Stimulated activated CD4-positive, alpha-beta T cell treated with anti-CD3 and anti-CD28 coated beads, Interleukin-15, amount 100 ng/mL, for 1 hour (primary cell): ENCODE measurements at regions not wholly inside any gene's neighbourhood (a gene's known extent, or its start where the extent isn't known, plus 50 kb on each side); places are given as distances from the start of the nearest gene placed in this dataset.
"Not testable (repeated sequence)": the region's sequence is repeated elsewhere in the genome, so short reads cannot be mapped to it uniquely, and the experiment has no call there.

Experiments used
- DNase-seq, 2 donors: peaks; one replicate each; pipeline ENCODE4 v3.0.0-alpha.2; 2020; ENCODE audit warnings: low read depth in 1 of 2, low spot score in 1 of 2

DNA sequence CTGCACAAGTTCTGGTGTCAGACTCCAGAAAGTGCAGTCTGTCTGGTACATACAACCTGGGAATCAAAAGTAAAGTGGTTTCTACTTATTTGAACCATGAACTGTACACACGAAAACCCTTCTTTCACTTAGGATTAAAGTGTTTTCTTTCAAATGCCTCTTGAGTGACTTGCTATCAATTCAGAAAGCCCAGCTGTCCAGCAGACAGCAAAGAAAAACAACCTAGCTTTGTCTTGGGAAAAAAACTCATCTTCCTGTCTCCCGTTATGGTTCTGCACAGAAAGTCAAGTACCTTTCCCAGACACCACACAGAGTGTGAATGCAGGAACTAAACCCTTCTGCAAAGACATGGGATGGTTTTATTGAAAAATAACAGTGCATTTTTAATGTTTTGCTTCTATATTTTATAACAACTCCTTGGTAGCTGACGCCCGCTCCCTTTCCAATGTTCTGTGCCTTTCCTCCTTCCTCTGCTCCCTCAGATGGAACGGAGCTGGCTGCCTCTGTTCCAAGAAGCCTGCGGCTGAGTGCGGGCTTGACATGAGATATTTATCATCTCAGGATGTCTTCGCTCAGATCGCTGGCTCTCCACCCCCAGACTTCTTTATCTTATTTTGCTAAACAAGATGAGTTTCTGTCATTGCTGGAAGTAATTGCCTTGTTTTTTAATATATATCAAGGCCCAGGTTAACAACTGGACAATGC, 322.3 kb upstream of the B3GAT1 start:
- DNase-seq, result no peak

DNA sequence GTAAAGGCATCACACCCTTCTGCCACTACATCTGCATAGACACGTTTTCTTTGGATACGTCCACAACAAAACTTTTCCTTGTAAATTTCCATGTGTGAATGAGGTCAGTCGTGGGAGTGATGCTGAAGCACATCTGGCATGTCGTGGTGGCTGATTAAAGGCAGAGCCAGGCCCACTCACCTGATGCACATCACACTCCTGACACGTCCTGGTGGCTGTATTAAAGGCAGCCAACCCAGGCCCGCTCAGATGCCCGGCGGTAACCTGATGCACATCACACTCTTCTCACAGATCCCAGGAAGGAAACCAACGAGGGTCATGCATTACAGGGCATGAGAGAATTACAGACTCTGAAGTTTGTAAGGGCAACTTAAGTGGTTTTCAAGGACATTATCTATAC, 321.6 kb upstream of the B3GAT1 start:
- DNase-seq, result no peak

DNA sequence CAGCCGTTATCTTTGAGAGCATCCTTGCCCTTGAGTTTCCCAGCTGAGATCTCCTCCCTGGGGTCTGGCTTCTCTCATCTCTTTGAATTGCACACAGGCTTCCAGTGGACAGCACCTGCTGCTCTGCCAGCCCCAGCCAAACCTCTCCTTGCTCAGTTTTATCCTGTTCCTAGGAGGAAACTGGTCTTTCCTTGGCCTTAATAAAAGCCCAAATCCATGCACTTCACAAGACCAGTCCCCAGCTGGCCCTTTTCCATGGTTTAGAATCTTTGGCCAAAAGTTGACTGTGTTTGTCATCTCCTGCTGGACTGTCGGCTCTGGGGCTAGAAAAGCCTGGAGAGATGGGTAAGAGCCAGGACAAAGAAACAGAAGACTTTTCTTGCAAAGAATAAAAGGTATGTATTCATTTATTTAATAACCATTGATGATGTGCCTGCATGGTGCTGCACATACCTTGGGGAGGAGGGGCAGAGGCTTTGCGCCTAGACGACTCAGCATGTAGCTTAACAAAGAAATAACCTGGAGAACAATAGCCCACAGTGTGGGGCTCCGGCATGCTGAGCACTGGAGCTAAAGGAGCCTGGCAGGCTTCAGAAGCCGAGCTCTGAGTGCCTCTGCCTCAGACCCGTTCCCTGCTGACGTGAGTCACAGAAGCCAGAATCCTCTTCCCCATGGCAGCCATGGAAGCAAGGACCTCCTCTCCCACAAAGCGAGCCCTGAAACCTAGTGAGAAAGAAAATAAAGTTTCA, 319.3 kb upstream of the B3GAT1 start:
- DNase-seq, result no peak

DNA sequence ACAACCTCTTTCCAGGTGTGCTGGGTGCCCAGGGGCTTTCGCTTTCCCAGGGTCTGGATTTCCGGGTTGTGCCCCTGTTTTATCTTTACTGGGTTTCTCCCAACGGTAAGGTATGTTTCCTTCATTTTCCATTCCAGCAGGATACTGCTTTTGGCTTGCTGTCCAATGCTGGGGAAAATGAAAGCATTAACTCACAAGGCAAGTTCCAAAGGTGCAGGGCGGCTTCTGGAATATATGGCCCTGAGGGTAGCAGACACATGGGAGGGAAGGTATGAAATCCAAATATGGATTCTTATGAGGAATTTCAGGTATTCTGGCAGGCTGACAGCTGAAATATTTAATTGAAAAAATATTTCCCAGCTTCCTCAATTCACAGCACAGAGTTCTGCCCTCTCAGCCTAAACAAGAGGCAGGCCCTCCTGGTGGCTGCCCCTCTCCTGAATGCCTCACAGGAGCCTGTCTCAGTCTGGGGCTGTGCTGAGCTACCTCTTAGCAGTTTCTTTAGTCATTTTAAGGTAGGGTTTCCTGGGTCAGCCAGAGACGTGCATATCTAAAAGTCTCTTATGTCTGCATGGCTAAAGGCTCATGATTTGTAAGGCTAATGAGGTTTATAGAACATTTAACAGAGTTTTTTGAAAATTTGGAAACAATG, 318.6 kb upstream of the B3GAT1 start:
- no peak for DNase-seq

DNA sequence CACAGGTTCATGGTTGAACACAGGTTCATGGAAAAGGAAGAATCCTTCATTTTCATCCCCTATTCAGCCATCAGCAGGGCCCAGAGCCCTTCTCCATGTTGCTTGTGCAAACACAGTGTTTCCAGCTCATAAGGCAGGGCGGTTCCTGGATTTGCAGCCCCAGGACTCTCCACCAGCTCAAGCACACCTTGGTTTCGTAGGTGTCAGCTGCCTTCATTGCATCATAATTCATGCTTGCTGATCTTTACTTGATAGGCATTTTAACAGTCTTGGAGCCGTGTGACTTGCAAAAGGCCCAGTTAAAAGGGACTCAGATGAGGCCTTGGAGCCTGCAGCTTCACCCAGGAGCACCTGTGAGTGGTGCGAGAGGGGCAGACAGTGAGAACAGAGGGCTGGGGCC, 318.1 kb upstream of the B3GAT1 start:
- DNase-seq, result no peak

DNA sequence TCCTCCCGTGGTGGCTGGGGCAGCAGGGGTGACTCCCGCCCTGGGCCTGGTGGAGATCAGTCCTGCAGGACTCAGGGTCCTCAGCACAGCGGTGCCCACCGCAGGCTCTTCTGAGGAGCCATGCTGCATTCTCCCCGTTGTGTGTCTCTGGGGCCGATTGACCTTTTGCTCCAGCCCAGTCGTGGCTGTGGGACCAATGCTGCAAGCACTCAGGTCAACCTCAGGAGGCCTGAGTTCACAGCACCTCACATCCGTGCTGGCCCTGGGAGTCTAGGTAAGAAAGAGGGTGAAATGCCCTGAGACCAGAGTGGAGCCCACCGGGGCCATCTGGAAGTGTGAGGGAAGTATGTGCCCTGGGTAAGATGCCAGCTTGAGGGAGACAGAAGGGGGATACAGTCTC, 316.1 kb upstream of the B3GAT1 start:
- DNase-seq, result no peak

DNA sequence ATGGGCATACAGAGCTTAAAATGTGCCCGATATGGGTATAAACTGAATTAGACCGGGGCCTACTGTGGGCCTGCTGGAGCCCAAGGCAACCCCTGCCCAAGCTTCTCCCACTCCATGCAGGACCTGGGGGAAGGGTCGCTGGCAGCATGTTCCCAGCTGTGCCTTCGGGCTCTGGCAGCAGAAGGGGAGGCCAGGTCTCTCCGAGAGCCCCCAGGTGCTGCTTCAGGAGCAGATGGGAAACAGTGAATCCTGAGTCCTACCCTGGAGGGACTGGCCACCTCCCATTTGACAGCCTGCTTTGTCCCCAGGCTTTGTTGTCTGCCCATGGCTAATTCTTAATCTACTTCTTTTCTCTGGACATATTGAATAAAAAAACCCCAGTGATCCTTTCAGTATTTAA, 315.6 kb upstream of the B3GAT1 start:
- DNase-seq, result no peak

DNA sequence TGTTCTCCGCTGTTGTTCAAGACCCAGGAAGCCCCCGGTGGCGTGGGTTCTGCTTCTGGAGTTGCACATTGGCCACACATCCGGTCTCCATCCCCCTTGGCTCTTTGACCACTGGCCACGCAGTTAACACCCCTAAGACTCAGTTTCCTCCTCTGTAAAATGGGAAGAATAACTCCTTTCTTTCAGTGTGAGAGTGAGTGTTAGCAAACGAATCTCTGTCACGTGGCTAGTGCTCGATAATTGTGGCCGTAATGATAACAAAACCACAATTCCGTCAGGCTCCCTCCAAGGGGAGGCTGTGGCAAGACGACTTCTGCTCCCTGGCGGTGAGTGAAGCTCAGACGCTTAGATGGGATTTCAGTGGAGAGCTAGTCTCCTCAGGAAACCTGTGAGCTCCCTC, 315.2 kb upstream of the B3GAT1 start:
- DNase-seq, result no peak

DNA sequence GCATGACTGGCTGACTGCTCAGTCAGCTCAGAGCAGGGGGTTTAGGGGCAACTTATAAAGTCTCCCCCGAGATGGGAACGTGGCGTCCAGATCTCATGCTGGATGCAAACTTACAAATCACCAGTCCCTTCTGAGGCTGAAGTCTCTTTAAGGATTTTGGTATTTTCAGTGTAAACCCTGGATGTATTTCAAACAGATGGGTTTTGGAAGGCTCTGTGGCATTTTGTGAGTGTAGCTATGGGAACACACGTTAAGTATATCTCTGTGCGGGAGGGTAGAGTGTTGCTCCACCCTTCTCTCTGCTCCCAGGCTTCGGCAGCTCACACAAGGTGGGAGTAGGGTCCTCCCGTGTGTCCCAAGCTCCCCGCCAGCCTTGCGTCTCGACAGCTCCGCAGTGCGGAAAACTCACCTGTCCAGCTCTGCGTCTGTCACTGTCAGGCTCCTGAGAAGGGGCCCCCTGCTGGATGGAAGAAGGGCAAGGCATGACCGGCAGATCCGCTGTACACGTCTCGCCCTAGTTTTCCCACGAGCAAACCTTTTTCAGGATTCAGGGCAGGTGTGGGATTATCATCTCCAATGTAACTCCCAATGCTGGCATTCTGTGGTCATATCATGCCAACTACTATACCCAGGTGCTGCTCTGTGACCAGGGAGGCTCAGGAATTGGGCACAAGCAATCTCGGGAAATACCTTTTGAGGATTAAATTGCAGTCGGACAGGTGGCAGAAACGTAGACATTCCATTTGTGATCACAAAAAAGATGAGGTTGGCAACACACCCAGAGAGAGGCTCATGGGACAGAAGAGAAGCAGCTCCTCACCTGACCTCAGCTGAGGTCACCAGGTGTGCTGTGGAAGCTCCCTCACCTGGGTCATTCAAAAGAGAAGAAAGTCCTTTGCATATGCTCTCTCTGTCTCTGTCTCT, 313.9 kb upstream of the B3GAT1 start:
- DNase-seq, result no peak

DNA sequence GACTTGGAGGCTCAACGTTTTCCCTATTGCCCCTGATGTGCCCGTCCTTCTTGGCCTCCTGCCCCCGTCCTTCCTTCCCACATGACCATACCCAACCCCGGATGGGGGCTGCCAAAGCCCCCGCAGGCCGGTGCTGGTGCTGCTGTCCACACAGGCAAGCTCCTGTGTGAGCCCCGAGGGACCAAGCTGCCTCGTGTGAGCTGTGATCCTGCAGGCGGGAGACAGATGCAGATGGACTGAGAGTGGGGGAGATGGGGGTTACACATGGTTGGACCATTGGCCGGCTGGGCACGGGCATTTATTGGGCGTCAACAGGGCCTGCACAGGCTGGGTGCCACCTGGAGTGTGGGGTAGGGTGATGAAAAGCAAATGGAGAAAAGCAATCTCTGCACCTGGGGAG, 313.2 kb upstream of the B3GAT1 start:
- no peak for DNase-seq

DNA sequence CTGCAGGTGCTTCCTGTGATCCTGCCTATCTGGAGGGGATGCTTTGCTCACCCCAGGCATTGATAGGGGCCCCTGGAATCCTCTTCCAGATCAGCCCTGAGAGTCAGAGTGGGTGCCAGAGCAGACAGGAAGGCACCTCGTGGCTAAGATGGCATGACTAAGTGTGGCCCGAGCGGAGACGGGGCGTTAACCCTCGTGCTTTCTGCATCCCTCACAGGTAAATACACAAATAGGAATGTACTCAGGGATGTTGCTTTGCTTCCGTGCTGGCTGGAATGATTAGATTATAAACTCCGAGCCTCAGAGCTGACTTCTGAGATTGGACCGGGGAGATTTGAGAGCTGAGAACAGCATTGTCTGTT, 312.7 kb upstream of the B3GAT1 start:
- no peak for DNase-seq

DNA sequence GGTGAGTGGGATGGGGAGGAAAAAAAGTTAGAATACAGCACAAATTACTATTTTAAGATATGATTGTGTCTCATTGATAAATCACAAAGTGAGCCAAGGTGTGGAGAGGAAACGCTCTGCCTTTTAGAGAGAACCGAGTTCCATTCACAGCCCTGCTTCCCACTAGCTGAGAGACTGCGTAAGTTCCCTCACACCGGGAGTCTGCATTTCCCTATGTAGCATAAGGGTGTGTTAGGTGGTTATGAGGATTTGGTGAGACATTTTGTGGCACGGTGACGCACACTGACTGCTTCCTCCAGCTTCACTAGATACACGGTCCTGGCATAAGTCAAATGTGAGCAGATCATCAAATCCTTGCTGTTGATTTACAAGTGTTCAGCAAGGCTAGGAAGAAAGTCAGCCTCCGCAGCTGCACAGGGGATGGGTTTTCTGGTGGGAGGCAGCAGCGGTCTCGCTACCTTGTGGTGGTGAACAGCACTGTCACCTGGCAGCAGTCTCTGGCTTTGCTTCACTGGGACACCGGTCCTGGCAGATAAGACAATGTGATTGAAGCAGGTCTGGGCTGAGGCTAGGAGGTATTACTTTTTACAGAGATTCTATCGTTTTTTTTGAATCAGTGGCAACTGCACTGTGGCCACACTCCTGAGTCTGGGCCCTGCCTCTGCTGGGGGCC, 312.2 kb upstream of the B3GAT1 start:
- no peak for DNase-seq

DNA sequence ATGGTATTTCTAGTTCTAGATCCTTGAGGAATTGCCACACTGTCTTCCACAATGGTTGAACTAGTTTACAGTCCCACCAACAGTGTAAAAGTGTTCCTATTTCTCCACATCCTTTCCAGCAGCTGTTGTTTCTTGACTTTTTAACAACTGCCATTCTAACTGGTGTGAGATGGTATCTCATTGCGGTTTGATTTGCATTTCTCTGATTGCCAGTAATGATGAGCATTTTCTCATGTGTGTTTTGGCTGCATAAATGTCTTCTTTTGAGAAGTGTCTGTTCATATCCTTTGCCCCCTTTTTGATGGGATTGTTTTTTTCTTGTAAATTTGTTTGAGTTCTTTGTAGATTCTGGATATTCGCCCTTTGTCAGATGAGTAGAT, 308.6 kb upstream of the B3GAT1 start:
- DNase-seq, result not testable (repeated sequence)

DNA sequence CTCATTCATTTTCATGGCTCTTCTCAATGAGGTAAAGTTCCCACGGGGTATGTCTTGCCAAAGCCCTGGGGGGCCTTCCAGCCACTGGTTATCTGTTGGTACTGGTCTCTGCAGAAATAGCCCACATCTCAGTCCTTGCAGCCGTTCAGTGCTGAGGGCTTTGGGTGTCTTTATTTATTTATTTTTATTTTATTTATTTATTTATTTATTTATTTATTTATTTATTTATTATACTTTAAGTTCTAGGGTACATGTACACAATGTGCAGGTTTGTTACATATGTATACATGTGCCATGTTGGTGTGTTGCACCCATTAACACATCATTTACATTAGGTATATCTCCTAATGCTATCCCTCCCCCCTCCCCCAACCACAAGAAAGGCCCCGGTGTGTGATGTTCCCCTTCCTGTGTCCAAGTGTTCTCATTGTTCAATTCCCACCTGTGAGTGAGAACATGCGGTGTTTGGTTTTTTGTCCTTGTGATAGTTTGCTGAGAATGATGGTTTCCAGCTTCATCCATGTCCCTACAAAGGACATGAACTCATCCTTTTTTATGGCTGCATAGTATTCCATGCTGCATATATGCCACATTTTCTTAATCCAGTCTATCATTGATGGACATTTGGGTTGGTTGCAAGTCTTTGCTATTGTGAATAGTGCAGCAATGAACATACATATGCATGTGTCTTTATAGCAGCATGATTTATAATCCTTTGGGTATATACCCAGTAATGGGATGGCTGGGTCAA, 308.1 kb upstream of the B3GAT1 start:
- not testable (repeated sequence) for DNase-seq

DNA sequence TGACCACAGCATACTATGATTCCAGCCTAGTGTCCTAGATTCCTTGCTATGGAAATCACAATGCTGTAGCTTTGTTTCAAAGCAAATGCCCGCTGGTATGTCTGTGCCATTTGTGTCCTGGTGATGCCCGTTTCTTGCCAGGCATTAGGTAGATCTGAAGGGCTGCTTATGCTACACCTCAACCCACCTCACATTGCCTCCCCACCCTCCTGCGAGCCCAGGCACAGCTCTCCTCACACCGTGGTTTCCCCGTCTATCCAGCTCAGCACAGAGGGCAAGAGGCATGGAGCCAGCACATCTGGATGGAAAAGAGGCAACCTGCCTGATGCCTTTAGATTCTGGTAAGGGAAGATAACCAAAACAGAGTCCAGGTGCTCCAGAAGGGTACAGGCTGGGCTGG, 307.4 kb upstream of the B3GAT1 start:
- DNase-seq, result no peak

DNA sequence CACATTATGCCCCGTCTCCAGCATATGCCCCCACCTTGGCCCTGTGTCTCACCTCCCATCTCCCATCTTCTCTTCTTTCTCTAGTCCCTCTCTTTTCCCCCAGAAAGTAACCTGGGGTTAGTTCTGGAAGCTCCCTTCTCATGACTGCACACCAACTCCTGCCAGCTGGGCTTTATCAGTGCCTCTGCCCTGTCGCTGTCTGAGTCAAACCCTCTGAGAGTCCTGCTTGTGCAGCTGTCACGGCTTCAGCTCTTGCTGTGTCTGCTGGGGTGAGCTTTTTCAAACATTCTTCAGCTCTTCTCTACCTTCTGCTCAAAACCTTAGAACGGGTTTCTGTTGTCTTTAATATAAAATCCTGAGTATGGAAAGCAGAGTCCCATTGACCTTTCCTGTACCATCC, 304.5 kb upstream of the B3GAT1 start:
- DNase-seq, result no peak

DNA sequence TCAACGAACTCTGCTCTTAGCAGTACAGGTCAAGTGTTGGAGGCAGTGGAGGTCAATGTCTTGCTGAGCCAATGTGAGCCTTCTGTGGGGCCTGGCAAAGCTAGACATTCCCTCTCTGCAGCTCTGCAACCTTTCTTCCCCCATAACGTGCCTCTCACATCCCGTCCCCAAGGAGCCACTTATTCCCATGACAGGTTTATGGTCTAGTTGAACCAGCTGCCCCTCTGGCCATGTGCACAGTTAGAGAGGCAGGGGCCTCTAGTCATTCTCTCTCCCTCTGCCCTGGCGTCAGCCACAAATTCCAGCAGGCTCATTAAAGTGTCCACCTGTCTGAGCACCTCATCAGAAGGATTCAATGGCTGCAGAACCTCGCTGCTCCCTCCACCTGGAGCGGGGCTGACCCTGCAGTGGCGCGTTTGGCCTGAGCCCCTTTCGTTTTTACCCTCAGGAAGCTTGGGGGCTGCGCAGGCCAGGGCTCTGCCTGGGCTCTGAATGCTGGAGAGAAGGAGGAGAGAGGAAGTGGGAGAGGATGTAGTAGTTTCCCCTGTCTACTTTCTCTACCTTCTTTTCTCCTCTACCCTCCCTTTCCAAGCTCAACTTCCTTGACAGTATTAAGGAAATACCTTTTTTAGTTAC, 302.1 kb upstream of the B3GAT1 start:
- DNase-seq, result no peak

DNA sequence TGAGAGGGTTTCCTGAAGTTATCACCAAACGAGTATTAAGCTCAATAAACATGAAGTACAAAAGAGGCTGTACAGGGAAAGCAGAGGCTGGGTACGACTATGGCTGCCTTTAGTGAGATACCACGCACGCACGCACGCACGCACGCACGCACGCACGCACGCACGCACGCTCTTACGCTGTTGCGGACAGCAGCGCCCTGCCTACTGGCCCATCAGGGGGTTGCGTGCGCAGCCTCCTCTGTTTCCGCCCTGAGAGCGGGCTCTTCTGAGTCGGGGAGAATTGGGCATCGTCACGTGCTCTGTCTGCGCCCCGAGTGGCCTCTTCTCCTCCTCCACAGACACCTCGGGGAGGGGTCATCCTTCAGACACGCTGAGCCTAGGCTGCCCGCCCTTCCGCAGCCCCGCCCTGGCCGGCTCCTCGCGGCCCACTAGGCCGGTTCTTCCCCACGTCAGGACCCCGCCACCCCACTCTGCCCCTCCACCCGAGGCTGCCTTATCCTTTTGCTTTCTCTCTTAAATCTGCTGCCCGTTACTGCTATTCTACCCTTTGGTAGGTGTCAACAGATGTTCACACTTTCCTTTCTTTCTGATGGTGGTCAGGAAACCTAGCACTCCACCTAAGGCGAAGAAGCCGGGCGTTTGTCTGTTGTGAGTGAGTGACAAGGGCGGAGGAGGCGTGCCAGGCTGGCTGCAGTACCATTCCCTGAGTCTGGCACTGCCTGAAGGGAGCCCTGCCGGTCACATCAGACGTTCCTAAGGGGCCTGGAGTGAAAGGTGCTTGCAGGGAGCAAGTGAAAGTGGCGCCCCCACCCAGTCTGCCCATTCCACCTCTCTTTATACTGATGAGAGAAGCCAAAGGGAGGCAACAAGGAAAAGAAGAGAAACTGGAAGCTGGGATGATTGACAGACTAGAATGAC, 300.4 kb upstream of the B3GAT1 start:
- DNase-seq, result no peak

DNA sequence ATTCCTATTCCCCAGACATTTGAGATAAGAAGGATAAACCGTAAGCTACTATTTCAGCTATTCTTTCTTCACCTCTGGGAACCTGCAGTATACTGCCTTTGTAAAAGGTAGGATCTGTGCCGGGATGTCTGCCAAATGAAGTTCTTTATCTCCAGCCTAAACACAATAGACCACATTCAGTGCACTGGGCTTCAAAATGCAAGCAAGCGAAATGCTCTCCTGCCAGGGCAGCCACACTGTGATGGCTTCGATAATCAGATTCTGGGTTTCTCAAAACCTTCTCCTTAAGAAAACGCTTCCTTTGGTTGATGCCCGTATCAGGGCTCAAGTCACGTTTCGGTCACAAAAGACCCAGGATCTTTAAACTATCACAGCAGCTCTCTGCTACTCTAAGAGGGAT, 299.5 kb upstream of the B3GAT1 start:
- no peak for DNase-seq
